ENCODE measurements at regions not wholly inside any gene's neighbourhood (a gene's known extent, or its start where the extent isn't known, plus 50 kb on each side); places are given as distances from the start of the nearest gene placed in this dataset.

GRCh38 chr3:29185706-29186105, 95.2 kb upstream of the RBMS3 start:
- H3K27me3 ChIP-seq (ENCODE audit: control insufficient read depth, insufficient read depth), result no peaks in the 10 kb centered on the region
- DNase-seq, result no peak
- no peak for ATAC-seq
- H3K4me3 ChIP-seq (ENCODE audit: low read length), result no peak overlapping the region
- no peaks in the 10 kb centered on the region for H3K4me1 ChIP-seq (ENCODE audit: control insufficient read depth, insufficient read depth, low read length)
- H3K27ac ChIP-seq (ENCODE audit: low read length), result no peak overlapping the region
- intact Hi-C loops (cut with DNase I), result no loop called here
- WGBS, result 95% methylated on average over 1 of the region's 1 CpG
- H3K9me3 ChIP-seq (ENCODE audit: control insufficient read depth, low read length), result no peaks in the 10 kb centered on the region

- H3K4me3 ChIP-seq (ENCODE audit: low read length), result no peak overlapping the region
- ATAC-seq, result no peak
- H3K27ac ChIP-seq (ENCODE audit: low read length), result no peak overlapping the region
- 84% methylated on average over 1 of the region's 1 CpG for WGBS
- no peaks in the 10 kb centered on the region for H3K9me3 ChIP-seq (ENCODE audit: control insufficient read depth, low read length)
- H3K27me3 ChIP-seq (ENCODE audit: control insufficient read depth, insufficient read depth), result no peaks in the 10 kb centered on the region
- no peaks in the 10 kb centered on the region for H3K4me1 ChIP-seq (ENCODE audit: control insufficient read depth, insufficient read depth, low read length)
- no peak for DNase-seq
- intact Hi-C loops (cut with DNase I), result no loop called here
These were observed 94.7 kb upstream of the RBMS3 start for GRCh38 chr3:29186131-29186599.

GRCh38 chr3:29186982-29187725, 93.7 kb upstream of the RBMS3 start:
- no peak overlapping the region for H3K27ac ChIP-seq (ENCODE audit: low read length)
- H3K4me3 ChIP-seq (ENCODE audit: low read length), result no peak overlapping the region
- no peaks in the 10 kb centered on the region for H3K4me1 ChIP-seq (ENCODE audit: control insufficient read depth, insufficient read depth, low read length)
- ATAC-seq (no peak), DNase-seq (no peak)
- H3K9me3 ChIP-seq (ENCODE audit: control insufficient read depth, low read length), result no peaks in the 10 kb centered on the region
- intact Hi-C loops (cut with DNase I), result no loop called here
- WGBS, result 52% methylated on average over 3 of the region's 3 CpGs
- no peaks in the 10 kb centered on the region for H3K27me3 ChIP-seq (ENCODE audit: control insufficient read depth, insufficient read depth)

GRCh38 chr3:29189328-29189727, 91.5 kb upstream of the RBMS3 start:
- no peak for DNase-seq
- Histone ChIP-seq H3K9me3 (ENCODE audit: control insufficient read depth, low read length) (no peaks in the 10 kb centered on the region), H3K27me3 (ENCODE audit: control insufficient read depth, insufficient read depth) (no peaks in the 10 kb centered on the region), H3K27ac (ENCODE audit: low read length) (no peak overlapping the region), H3K4me1 (ENCODE audit: control insufficient read depth, insufficient read depth, low read length) (no peaks in the 10 kb centered on the region), H3K4me3 (ENCODE audit: low read length) (no peak overlapping the region)
- intact Hi-C loops (cut with DNase I), result no loop called here
- ATAC-seq, result no peak

GRCh38 chr3:29194139-29194538, 86.7 kb upstream of the RBMS3 start:
- ATAC-seq (no peak), DNase-seq (no peak)
- intact Hi-C loops (cut with DNase I), result no loop called here
- no peaks in the 10 kb centered on the region for H3K27me3 ChIP-seq (ENCODE audit: control insufficient read depth, insufficient read depth)
- H3K9me3 ChIP-seq (ENCODE audit: control insufficient read depth, low read length), result no peaks in the 10 kb centered on the region
- 95% methylated on average over 1 of the region's 1 CpG for WGBS
- no peak overlapping the region for H3K27ac ChIP-seq (ENCODE audit: low read length)
- H3K4me3 ChIP-seq (ENCODE audit: low read length), result no peak overlapping the region
- no peaks in the 10 kb centered on the region for H3K4me1 ChIP-seq (ENCODE audit: control insufficient read depth, insufficient read depth, low read length)

- DNase-seq (no peak), ATAC-seq (no peak)
- Histone ChIP-seq H3K4me1 (ENCODE audit: control insufficient read depth, insufficient read depth, low read length) (no peaks in the 10 kb centered on the region), H3K27me3 (ENCODE audit: control insufficient read depth, insufficient read depth) (no peaks in the 10 kb centered on the region), H3K4me3 (ENCODE audit: low read length) (no peak overlapping the region), H3K27ac (ENCODE audit: low read length) (no peak overlapping the region), H3K9me3 (ENCODE audit: control insufficient read depth, low read length) (no peaks in the 10 kb centered on the region)
- 33% methylated on average over 3 of the region's 3 CpGs for WGBS
- intact Hi-C loops (cut with DNase I), result no loop called here
These were observed 85.8 kb upstream of the RBMS3 start for GRCh38 chr3:29195056-29195455.

- Histone ChIP-seq H3K9me3 (ENCODE audit: control insufficient read depth, low read length) (no peaks in the 10 kb centered on the region), H3K27ac (ENCODE audit: low read length) (no peak overlapping the region), H3K4me3 (ENCODE audit: low read length) (no peak overlapping the region), H3K4me1 (ENCODE audit: control insufficient read depth, insufficient read depth, low read length) (no peaks in the 10 kb centered on the region), H3K27me3 (ENCODE audit: control insufficient read depth, insufficient read depth) (no peaks in the 10 kb centered on the region)
- 45% methylated on average over 1 of the region's 1 CpG for WGBS
- intact Hi-C loops (cut with DNase I), result no loop called here
- no peak for DNase-seq
- ATAC-seq, result no peak
These were observed 79.3 kb upstream of the RBMS3 start for GRCh38 chr3:29201604-29202003.

GRCh38 chr3:29202378-29202777, 78.5 kb upstream of the RBMS3 start:
- Histone ChIP-seq H3K27ac (ENCODE audit: low read length) (no peak overlapping the region), H3K9me3 (ENCODE audit: control insufficient read depth, low read length) (no peaks in the 10 kb centered on the region), H3K27me3 (ENCODE audit: control insufficient read depth, insufficient read depth) (no peaks in the 10 kb centered on the region), H3K4me3 (ENCODE audit: low read length) (no peak overlapping the region), H3K4me1 (ENCODE audit: control insufficient read depth, insufficient read depth, low read length) (no peaks in the 10 kb centered on the region)
- whole genome bisulfite sequencing, result 87% methylated on average over 4 of the region's 4 CpGs
- no peak for DNase-seq
- no peak for ATAC-seq
- intact Hi-C loops (cut with DNase I), result no loop called here

GRCh38 chr3:29203851-29204250, 77.0 kb upstream of the RBMS3 start:
- ATAC-seq, result no peak
- H3K4me1 ChIP-seq (ENCODE audit: control insufficient read depth, insufficient read depth, low read length), result no peaks in the 10 kb centered on the region

GRCh38 chr3:29207427-29207826, 73.4 kb upstream of the RBMS3 start:
- intact Hi-C loops (cut with DNase I), result no loop called here
- no peak for ATAC-seq
- WGBS, result 78% methylated on average over 1 of the region's 1 CpG

More at GRCh38 chr3:29203851-29204250, 77.0 kb upstream of the RBMS3 start:
- intact Hi-C loops (cut with DNase I), result no loop called here
- no peaks in the 10 kb centered on the region for H3K27me3 ChIP-seq (ENCODE audit: control insufficient read depth, insufficient read depth)
- DNase-seq, result no peak
- no peak overlapping the region for H3K27ac ChIP-seq (ENCODE audit: low read length)
- 91% methylated on average over 1 of the region's 1 CpG for WGBS
- no peak overlapping the region for H3K4me3 ChIP-seq (ENCODE audit: low read length)
- no peaks in the 10 kb centered on the region for H3K9me3 ChIP-seq (ENCODE audit: control insufficient read depth, low read length)

GRCh38 chr3:29212789-29213433, 68.0 kb upstream of the RBMS3 start:
- H3K4me3 ChIP-seq (ENCODE audit: low read length), result no peak overlapping the region
- 84% methylated on average over 2 of the region's 2 CpGs for WGBS
- intact Hi-C loops (cut with DNase I), result no loop called here
- ATAC-seq (no peak), DNase-seq (no peak)
- no peaks in the 10 kb centered on the region for H3K27me3 ChIP-seq (ENCODE audit: control insufficient read depth, insufficient read depth)
- no peaks in the 10 kb centered on the region for H3K9me3 ChIP-seq (ENCODE audit: control insufficient read depth, low read length)
- H3K4me1 ChIP-seq (ENCODE audit: control insufficient read depth, insufficient read depth, low read length), result no peaks in the 10 kb centered on the region
- H3K27ac ChIP-seq (ENCODE audit: low read length), result no peak overlapping the region

More at GRCh38 chr3:29207427-29207826, 73.4 kb upstream of the RBMS3 start:
- Histone ChIP-seq H3K4me1 (ENCODE audit: control insufficient read depth, insufficient read depth, low read length) (no peaks in the 10 kb centered on the region), H3K27me3 (ENCODE audit: control insufficient read depth, insufficient read depth) (no peaks in the 10 kb centered on the region), H3K4me3 (ENCODE audit: low read length) (no peak overlapping the region), H3K9me3 (ENCODE audit: control insufficient read depth, low read length) (no peaks in the 10 kb centered on the region), H3K27ac (ENCODE audit: low read length) (no peak overlapping the region)
- DNase-seq, result no peak
